ENCODE measurements at regions not wholly inside any gene's neighbourhood (a gene's known extent, or its start where the extent isn't known, plus 50 kb on each side); places are given as distances from the start of the nearest gene placed in this dataset.

GRCh38 chr16:8023326-8023725, 567.0 kb downstream of the TMEM114 start:
- Histone ChIP-seq H3K27me3 (no peaks in the 10 kb centered on the region), H3K9me3 (no peaks in the 10 kb centered on the region), H3K4me1 (ENCODE audit: insufficient read depth) (no peaks in the 10 kb centered on the region), H3K4me3 (no peak overlapping the region), H3K27ac (no peak overlapping the region), H3K36me3 (no peaks in the 10 kb centered on the region)
- DNase-seq: no peak
- intact Hi-C loops (cut with DNase I): no loop called here
- TF ChIP-seq EP300 (IDR thresholded peaks at IDR 0.05): no peak
- no peak for TF ChIP-seq POLR2A (IDR thresholded peaks at IDR 0.05)
- TF ChIP-seq CTCF (IDR thresholded peaks at IDR 0.05): no peak
- 57 to 70% (median 58%) methylated on average over 3 of the region's 3 CpGs for WGBS, 3 donors

- H3K4me1 ChIP-seq (ENCODE audit: insufficient read depth): no peaks in the 10 kb centered on the region
- H3K27ac ChIP-seq: no peak overlapping the region
- DNase-seq: no peak
- no peak overlapping the region for H3K4me3 ChIP-seq
- no peaks in the 10 kb centered on the region for H3K36me3 ChIP-seq
- H3K9me3 ChIP-seq: no peaks in the 10 kb centered on the region
- TF ChIP-seq POLR2A (IDR thresholded peaks at IDR 0.05) (no peak), CTCF (IDR thresholded peaks at IDR 0.05) (no peak), EP300 (IDR thresholded peaks at IDR 0.05) (no peak)
- WGBS, 3 donors: 66 to 71% (median 71%) methylated on average over 10 of the region's 10 CpGs
- intact Hi-C loops (cut with DNase I): no loop called here
- no peaks in the 10 kb centered on the region for H3K27me3 ChIP-seq
Measured at GRCh38 chr16:8005096-8005860, 585.0 kb downstream of the TMEM114 start.

GRCh38 chr16:7998789-7999453, 591.4 kb downstream of the TMEM114 start:
- Histone ChIP-seq H3K27ac (no peak overlapping the region), H3K4me1 (ENCODE audit: insufficient read depth) (no peaks in the 10 kb centered on the region), H3K4me3 (no peak overlapping the region), H3K27me3 (no peaks in the 10 kb centered on the region), H3K36me3 (no peaks in the 10 kb centered on the region), H3K9me3 (no peaks in the 10 kb centered on the region)
- 74 to 81% (median 75%) methylated on average over 11 of the region's 11 CpGs for WGBS, 3 donors
- no peak for TF ChIP-seq CTCF (IDR thresholded peaks at IDR 0.05)
- no peak for DNase-seq
- intact Hi-C loops (cut with DNase I): no loop called here

GRCh38 chr16:7997966-7998365, 592.3 kb downstream of the TMEM114 start:
- Histone ChIP-seq H3K27me3 (no peaks in the 10 kb centered on the region), H3K4me1 (ENCODE audit: insufficient read depth) (no peaks in the 10 kb centered on the region), H3K4me3 (no peak overlapping the region), H3K27ac (no peak overlapping the region), H3K36me3 (no peaks in the 10 kb centered on the region), H3K9me3 (no peaks in the 10 kb centered on the region)
- intact Hi-C loops (cut with DNase I): no loop called here
- TF ChIP-seq CTCF (IDR thresholded peaks at IDR 0.05) (no peak), EP300 (IDR thresholded peaks at IDR 0.05) (no peak), POLR2A (IDR thresholded peaks at IDR 0.05) (no peak)
- DNase-seq: no peak
- WGBS, 3 donors: 49 to 58% (median 51%) methylated on average over 4 of the region's 4 CpGs

All from ovary (tissue), 7 donors.